Effector memory CD8-positive, alpha-beta T cell (primary cell): ENCODE measurements at regions not wholly inside any gene's neighbourhood (a gene's known extent, or its start where the extent isn't known, plus 50 kb on each side); places are given as distances from the start of the nearest gene placed in this dataset.
"Not testable (repeated sequence)": the region's sequence is repeated elsewhere in the genome, so short reads cannot be mapped to it uniquely, and the experiment has no call there.

Experiments used
- ATAC-seq: fragments of 150-1000 bp; cut with Tn5 transposase; replicated peaks from 2 replicates; pipeline ENCODE4 v1.10.0; 2021; ENCODE audit warnings: mild to moderate bottlenecking, moderate library complexity
- DNase-seq, 3 experiments: peaks; one replicate each; pipeline ENCODE4 v3.0.0; 2021
- H3K27ac Mint-ChIP-seq, 2 donors: one replicate each; pipeline ENCODE4 v1.8.0; 2022; ENCODE audit warnings: mild to moderate bottlenecking in 2 of 2, mixed read lengths in 2 of 2, moderate library complexity in 2 of 2
- H3K27me3 Mint-ChIP-seq, 2 donors: one replicate each; pipeline ENCODE4 v1.8.0; 2022; ENCODE audit warnings: mixed read lengths in 2 of 2
- H3K36me3 Mint-ChIP-seq: one replicate; pipeline ENCODE4 v1.8.0; 2022; ENCODE audit warnings: mild to moderate bottlenecking, moderate library complexity, mixed read lengths; ENCODE audit not compliant: insufficient read depth
- H3K4me1 Mint-ChIP-seq, 2 donors: one replicate each; pipeline ENCODE4 v1.8.0; 2022; ENCODE audit warnings: low read depth in 2 of 2, mixed read lengths in 2 of 2
- H3K4me3 Mint-ChIP-seq, 2 donors: one replicate each; pipeline ENCODE4 v1.8.0; 2022; ENCODE audit warnings: mild to moderate bottlenecking in 2 of 2, mixed read lengths in 2 of 2, moderate library complexity in 2 of 2
- H3K9me3 Mint-ChIP-seq, 2 donors: one replicate each; pipeline ENCODE4 v1.8.0; 2022; ENCODE audit warnings: mixed read lengths in 2 of 2

DNA sequence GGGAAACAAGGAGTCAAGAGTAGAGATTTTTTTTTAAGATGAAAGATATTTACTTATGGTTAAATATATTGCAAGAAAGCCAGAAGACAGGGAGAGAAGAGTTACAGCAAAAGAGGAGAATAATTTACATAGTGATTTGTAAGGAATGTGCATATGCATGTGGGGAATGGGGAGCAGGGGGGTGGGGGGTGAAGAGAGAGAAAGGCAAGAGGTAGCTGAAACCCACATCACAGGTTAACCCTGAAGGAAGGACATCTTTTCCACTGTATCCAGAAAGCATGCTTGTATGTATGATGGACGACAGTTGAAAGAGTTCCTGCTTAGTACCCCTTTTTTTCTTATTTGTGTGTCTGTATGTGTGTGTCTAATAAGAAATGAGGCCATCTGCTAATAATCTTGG, 371.9 kb downstream of the RAD51AP2 start:
- H3K36me3 Mint-ChIP-seq: no peaks in the 10 kb centered on the region
- no peaks in the 10 kb centered on the region for H3K4me1 Mint-ChIP-seq
- H3K9me3 Mint-ChIP-seq: peaks cover 7 to 25% of the 10 kb centered on the region in 2 donors
- H3K27me3 Mint-ChIP-seq: no peaks in the 10 kb centered on the region
- H3K4me3 Mint-ChIP-seq: no peak overlapping the region
- DNase-seq (no peak), ATAC-seq (no peak)
- H3K27ac Mint-ChIP-seq: no peak overlapping the region

- Mint-ChIP-seq H3K4me3 (no peak overlapping the region), H3K27ac (no peak overlapping the region), H3K9me3 (peaks cover 2 to 20% of the 10 kb centered on the region in 2 donors), H3K27me3 (no peaks in the 10 kb centered on the region), H3K36me3 (no peaks in the 10 kb centered on the region), H3K4me1 (no peaks in the 10 kb centered on the region)
- ATAC-seq (no peak), DNase-seq (no peak)
Observed at GRCh38 chr2:17136877-17137276, 381.4 kb downstream of the RAD51AP2 start.

DNA sequence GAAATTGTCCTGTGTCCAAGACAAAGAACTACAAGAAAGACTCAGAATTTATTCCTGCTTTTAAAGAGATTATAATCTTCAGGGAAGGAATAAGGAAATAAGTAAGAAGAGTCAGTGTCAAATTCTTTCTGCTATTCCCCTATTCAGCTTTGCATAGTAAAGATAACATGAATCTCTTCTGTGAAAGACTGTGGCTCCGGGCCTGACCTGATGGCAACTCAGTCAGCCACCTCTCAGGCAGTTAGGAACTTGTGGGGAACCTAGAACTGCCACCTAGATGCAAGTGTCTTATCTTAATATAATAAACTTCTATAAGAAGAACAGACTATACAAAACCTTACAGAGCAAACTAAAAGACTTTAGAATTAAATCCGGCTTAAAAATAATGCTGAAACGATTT, 382.0 kb downstream of the RAD51AP2 start:
- DNase-seq (no peak), ATAC-seq (no peak)
- no peaks in the 10 kb centered on the region for H3K27me3 Mint-ChIP-seq
- H3K4me3 Mint-ChIP-seq: no peak overlapping the region
- H3K36me3 Mint-ChIP-seq: no peaks in the 10 kb centered on the region
- no peaks in the 10 kb centered on the region for H3K4me1 Mint-ChIP-seq
- H3K9me3 Mint-ChIP-seq: peaks cover 2 to 20% of the 10 kb centered on the region in 2 donors
- H3K27ac Mint-ChIP-seq: no peak overlapping the region

DNA sequence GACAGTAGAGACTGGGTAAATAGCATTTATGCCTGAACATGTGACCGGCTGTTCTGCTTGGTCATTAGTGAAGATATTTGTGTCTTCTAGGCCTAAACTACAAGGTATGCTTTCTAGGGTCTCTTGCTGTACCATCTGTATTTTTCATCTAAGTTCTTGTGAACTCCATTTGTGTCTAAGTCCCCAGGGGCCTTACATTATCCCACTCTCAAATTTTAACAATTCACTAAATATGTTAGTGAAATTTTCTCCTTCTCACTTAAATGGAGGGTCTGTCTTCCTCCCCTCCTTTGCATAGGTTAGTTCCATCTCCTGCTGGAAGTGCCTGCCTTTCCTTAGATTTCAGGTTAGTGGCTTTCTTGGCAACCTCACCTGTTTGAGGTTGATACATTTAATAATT, 382.6 kb downstream of the RAD51AP2 start:
- Mint-ChIP-seq H3K27ac (no peak overlapping the region), H3K9me3 (peaks cover 2 to 20% of the 10 kb centered on the region in 2 donors), H3K36me3 (no peaks in the 10 kb centered on the region), H3K4me3 (no peak overlapping the region), H3K27me3 (no peaks in the 10 kb centered on the region), H3K4me1 (no peaks in the 10 kb centered on the region)
- DNase-seq: no peak
- ATAC-seq: no peak

DNA sequence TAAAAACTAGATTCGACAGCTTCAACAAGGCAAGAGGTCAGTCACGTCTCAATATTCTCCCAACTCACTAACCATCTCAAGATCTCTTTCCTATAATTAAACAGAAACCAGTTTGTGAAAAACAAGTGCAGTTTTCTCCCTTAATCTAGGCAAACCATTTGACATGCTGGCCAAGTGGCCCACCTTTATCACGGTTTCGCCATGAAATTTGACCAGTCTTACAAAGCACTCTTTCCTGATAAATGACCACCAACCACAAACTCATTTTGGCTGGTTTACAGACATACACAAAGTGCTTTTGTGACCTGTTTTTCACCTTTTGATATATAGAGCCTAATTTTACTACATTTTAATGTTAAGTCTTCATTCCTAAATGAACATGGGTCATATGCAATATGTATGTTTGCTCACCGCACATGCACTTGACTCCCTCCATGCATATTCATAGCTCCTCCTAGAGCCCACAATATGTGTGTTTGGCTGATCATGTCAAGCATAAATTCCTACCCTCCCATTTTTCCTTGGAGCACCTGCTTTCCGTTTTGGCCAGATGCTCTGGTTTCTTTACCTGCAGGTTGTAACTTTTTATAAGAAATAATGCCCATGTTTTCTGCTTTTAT, 385.1 kb downstream of the RAD51AP2 start:
- no peaks in the 10 kb centered on the region for H3K36me3 Mint-ChIP-seq
- H3K4me3 Mint-ChIP-seq: no peak overlapping the region
- no peak for DNase-seq
- no peaks in the 10 kb centered on the region for H3K4me1 Mint-ChIP-seq
- peaks cover 5 to 7% of the 10 kb centered on the region in 2 donors for H3K9me3 Mint-ChIP-seq
- no peak overlapping the region for H3K27ac Mint-ChIP-seq
- no peak for ATAC-seq
- H3K27me3 Mint-ChIP-seq: no peaks in the 10 kb centered on the region

GRCh38 chr2:17130627-17131026, 387.6 kb downstream of the RAD51AP2 start:
- not testable (repeated sequence) for H3K36me3 Mint-ChIP-seq, DNase-seq, H3K4me3 Mint-ChIP-seq

GRCh38 chr2:17125989-17126620, 392.1 kb downstream of the RAD51AP2 start:
- H3K36me3 Mint-ChIP-seq: no peaks in the 10 kb centered on the region
- no peaks in the 10 kb centered on the region for H3K27me3 Mint-ChIP-seq
- DNase-seq: no peak
- no peak overlapping the region for H3K4me3 Mint-ChIP-seq
- no peak for ATAC-seq
- H3K4me1 Mint-ChIP-seq: no peaks in the 10 kb centered on the region
- peaks cover 7 to 9% of the 10 kb centered on the region in 2 donors for H3K9me3 Mint-ChIP-seq
- no peak overlapping the region for H3K27ac Mint-ChIP-seq

More at GRCh38 chr2:17130627-17131026, 387.6 kb downstream of the RAD51AP2 start:
- not testable (repeated sequence) for H3K27me3 Mint-ChIP-seq, H3K27ac Mint-ChIP-seq, H3K9me3 Mint-ChIP-seq, ATAC-seq, H3K4me1 Mint-ChIP-seq

DNA sequence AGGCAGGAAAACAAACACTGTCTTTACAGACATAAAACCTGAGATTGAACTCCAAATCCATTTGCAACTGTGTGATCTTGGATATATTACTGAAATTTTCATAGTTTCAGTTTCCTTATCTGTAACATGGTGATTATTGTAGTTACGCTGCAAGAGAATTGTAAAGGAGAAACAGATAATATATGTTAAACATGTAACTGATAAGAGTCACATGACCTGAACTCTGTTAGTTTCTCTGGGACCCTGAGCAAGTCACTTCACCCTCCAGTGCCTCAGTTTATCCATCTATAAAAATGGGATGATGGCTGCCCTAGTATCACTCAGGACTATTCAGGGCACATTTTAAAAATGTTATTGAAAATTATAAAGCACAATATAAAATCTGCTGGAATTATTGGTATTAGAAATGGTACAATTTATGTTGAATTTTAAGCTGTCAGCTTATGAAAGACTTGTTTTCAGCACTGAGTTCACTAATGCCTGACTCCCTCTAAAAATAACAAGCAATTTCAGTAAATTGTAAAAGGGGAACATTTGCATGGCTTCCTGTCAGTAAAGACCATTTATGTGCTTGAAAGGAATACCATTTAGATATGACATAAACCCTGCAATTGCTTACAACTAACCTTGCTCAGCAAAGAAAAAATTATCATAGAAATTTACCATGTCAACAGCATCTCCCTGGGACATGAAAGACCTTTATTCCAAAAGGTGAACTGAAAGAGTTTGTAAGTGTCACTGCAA, 393.5 kb downstream of the RAD51AP2 start:
- H3K4me3 Mint-ChIP-seq: no peak overlapping the region
- no peaks in the 10 kb centered on the region for H3K4me1 Mint-ChIP-seq
- no peak for ATAC-seq
- no peaks in the 10 kb centered on the region for H3K36me3 Mint-ChIP-seq
- no peak overlapping the region for H3K27ac Mint-ChIP-seq
- H3K9me3 Mint-ChIP-seq: peaks cover 6 to 7% of the 10 kb centered on the region in 2 donors
- no peak for DNase-seq
- H3K27me3 Mint-ChIP-seq: no peaks in the 10 kb centered on the region

GRCh38 chr2:17122887-17123501, 395.2 kb downstream of the RAD51AP2 start:
- no peak for ATAC-seq
- Mint-ChIP-seq H3K4me3 (no peak overlapping the region), H3K4me1 (no peaks in the 10 kb centered on the region)

GRCh38 chr2:17115466-17115865, 402.8 kb downstream of the RAD51AP2 start:
- H3K27me3 Mint-ChIP-seq: no peaks in the 10 kb centered on the region
- no peak overlapping the region for H3K27ac Mint-ChIP-seq

More at GRCh38 chr2:17122887-17123501, 395.2 kb downstream of the RAD51AP2 start:
- Mint-ChIP-seq H3K27ac (no peak overlapping the region), H3K9me3 (peaks cover 6 to 7% of the 10 kb centered on the region in 2 donors), H3K27me3 (no peaks in the 10 kb centered on the region), H3K36me3 (no peaks in the 10 kb centered on the region)
- DNase-seq: no peak

DNA sequence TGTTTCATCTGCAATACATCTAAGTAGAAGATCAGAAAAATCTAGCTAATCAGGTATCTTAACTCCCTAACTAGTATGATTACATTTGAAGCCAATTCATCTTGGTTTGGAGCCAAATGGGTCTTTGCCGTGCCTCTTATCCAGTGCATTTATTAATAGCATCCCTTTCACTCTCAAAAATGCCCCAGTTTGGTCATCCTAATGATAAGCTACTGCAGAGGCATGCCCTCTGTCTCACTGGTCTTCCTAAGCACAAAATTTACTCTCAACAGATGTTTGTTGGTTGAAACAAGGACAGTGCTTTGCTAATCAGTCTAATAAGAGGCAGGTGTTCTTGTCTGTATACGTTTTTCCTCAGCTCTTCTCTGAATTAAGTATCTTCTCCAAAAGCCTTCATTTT, 403.2 kb downstream of the RAD51AP2 start:
- DNase-seq (no peak), ATAC-seq (no peak)
- Mint-ChIP-seq H3K27ac (no peak overlapping the region), H3K27me3 (no peaks in the 10 kb centered on the region), H3K4me1 (no peaks in the 10 kb centered on the region), H3K36me3 (no peaks in the 10 kb centered on the region), H3K9me3 (peaks cover 2 to 15% of the 10 kb centered on the region in 2 donors), H3K4me3 (no peak overlapping the region)

More at GRCh38 chr2:17115466-17115865, 402.8 kb downstream of the RAD51AP2 start:
- no peak for ATAC-seq
- no peak for DNase-seq
- no peaks in the 10 kb centered on the region for H3K36me3 Mint-ChIP-seq
- H3K4me1 Mint-ChIP-seq: no peaks in the 10 kb centered on the region
- H3K4me3 Mint-ChIP-seq: no peak overlapping the region
- H3K9me3 Mint-ChIP-seq: peaks cover 2 to 15% of the 10 kb centered on the region in 2 donors

GRCh38 chr2:17107871-17108270, 410.4 kb downstream of the RAD51AP2 start:
- Mint-ChIP-seq H3K4me1 (no peaks in the 10 kb centered on the region), H3K36me3 (no peaks in the 10 kb centered on the region), H3K9me3 (peaks cover 11 to 16% of the 10 kb centered on the region in 2 donors), H3K27ac (no peak overlapping the region), H3K27me3 (no peaks in the 10 kb centered on the region), H3K4me3 (no peak overlapping the region)
- DNase-seq: no peak
- no peak for ATAC-seq

GRCh38 chr2:17107151-17107550, 411.1 kb downstream of the RAD51AP2 start:
- no peak overlapping the region for H3K27ac Mint-ChIP-seq
- H3K36me3 Mint-ChIP-seq: no peaks in the 10 kb centered on the region
- DNase-seq (no peak), ATAC-seq (no peak)
- H3K27me3 Mint-ChIP-seq: no peaks in the 10 kb centered on the region
- H3K4me3 Mint-ChIP-seq: no peak overlapping the region
- no peaks in the 10 kb centered on the region for H3K4me1 Mint-ChIP-seq
- H3K9me3 Mint-ChIP-seq: peaks cover 11 to 16% of the 10 kb centered on the region in 2 donors
